ENCODE measurements at regions not wholly inside any gene's neighbourhood (a gene's known extent, or its start where the extent isn't known, plus 50 kb on each side); places are given as distances from the start of the nearest gene placed in this dataset.

DNA sequence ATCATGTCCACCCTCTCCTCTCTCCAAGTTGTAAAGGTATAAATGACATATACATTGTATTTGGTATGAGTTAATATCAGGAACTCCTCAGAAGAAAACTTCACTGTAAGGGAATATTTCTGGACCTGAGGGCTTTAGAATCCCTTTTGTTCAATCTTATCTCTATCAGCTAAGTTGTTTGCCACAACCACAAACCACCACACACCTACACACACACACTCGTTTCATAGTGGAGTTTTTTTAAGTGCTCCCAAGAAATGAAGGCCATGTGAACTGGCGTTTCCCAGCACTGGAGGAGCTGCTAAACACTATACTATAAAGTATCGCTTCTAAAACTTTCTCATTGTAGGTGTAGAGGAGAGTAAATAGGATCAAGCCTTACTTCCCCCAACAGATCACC, 64.8 kb upstream of the GHITM start:
- TF ChIP-seq CTCF (conservative IDR thresholded peaks at IDR 0.05; ENCODE audit: low read depth) = no peak
- ChIA-PET POLR2A (ENCODE audit: low non-redundant PET) (no interaction called here), CTCF (no interaction called here)
- no peak overlapping the region for H3K27ac ChIP-seq
- DNase-seq (ENCODE audit: low spot score) = no peak

GRCh38 chr10:84075226-84076046, 63.9 kb upstream of the GHITM start:
- TF ChIP-seq CTCF (conservative IDR thresholded peaks at IDR 0.05; ENCODE audit: low read depth) = no peak
- no peak for DNase-seq (ENCODE audit: low spot score)
- H3K27ac ChIP-seq = peak overlapping the region; percentile 40; the same call in 1 of the 2 replicates
- ChIA-PET POLR2A (ENCODE audit: low non-redundant PET) (no interaction called here), CTCF (interaction anchor here (0.7 kb wide), 1 partner anchor 623 kb away, joined by 3 read pairs; no protein-coding TSS in a partner anchor)

DNA sequence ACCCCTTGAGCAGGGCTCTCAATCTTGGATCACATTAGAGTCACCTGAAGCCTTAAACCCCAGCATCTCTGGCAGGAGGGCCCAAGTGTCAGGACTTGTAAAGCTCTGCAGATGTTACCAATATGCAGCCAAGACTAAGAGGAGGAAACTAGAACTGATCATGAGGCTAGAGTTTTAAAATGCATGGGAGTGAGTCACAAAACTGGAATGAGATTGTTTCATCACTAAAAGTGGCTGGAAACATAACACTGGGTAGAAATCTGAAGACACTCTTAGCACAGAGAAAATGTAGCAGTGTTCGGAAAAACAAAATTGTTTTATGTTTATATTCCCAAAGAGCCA, 63.3 kb upstream of the GHITM start:
- peak; percentile 62 for DNase-seq (ENCODE audit: low spot score)
- TF ChIP-seq CTCF (conservative IDR thresholded peaks at IDR 0.05; ENCODE audit: low read depth) = no peak
- ChIA-PET CTCF (no interaction called here), POLR2A (ENCODE audit: low non-redundant PET) (no interaction called here)
- peak overlapping the region; percentile 40; the same call in 1 of the 2 replicates for H3K27ac ChIP-seq

GRCh38 chr10:84076540-84077195, 62.6 kb upstream of the GHITM start:
- TF ChIP-seq CTCF (conservative IDR thresholded peaks at IDR 0.05; ENCODE audit: low read depth) = no peak
- POLR2A ChIA-PET (ENCODE audit: low non-redundant PET) = no interaction called here
- DNase-seq (ENCODE audit: low spot score) = no peak

DNA sequence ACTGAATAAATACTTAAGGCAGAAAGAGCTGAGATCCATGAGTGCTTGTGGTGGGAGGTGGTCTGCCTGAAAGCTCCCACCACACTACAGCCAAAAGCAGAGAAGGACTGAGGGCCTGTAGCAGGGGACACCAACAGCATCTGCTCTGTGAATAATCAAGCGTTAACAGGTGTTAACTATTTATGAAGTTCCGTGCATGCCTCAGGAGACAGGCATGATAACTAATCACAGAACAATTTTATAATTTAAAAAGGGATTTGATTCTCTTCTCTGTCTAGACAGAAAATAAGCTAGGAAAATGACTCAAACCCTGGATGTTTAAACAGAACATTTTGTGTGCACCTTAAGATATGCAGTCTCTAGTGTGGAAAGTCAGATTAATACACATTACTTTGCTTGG, 61.5 kb upstream of the GHITM start:
- no peak for TF ChIP-seq CTCF (conservative IDR thresholded peaks at IDR 0.05; ENCODE audit: low read depth)
- H3K27ac ChIP-seq = no peak overlapping the region
- no peak for DNase-seq (ENCODE audit: low spot score)
- ChIA-PET POLR2A (ENCODE audit: low non-redundant PET) (no interaction called here), CTCF (no interaction called here)

More at GRCh38 chr10:84076540-84077195, 62.6 kb upstream of the GHITM start:
- CTCF ChIA-PET = no interaction called here
- H3K27ac ChIP-seq = no peak overlapping the region

DNA sequence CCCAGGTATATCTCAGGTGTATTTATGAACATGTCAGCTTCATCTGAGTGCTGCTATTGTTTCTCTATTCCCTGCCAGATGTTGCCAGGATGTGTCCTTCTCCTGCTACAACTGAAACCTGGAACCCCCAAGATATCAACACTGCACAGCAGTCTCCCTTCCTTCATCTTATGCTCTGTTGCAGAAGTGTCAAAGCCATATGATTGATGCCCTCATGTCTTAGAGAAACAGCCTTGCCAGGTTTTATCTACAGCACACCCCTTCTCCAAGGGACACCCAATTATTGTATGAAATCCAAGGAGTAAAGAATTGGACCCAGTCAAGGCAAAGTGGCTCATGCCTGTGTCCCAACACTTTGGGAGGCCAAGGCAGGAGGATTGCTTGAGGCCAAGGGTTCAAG, 60.5 kb upstream of the GHITM start:
- no peak for TF ChIP-seq CTCF (conservative IDR thresholded peaks at IDR 0.05; ENCODE audit: low read depth)
- no peak overlapping the region for H3K27ac ChIP-seq
- no peak for DNase-seq (ENCODE audit: low spot score)
- ChIA-PET CTCF (interaction anchor here (0.6 kb wide), 1 partner anchor 34 kb away, joined by 3 read pairs; no protein-coding TSS in a partner anchor), POLR2A (ENCODE audit: low non-redundant PET) (no interaction called here)

Data from RWPE1 (cell line).